KBM-7 (cell line): ENCODE measurements at regions not wholly inside any gene's neighbourhood (a gene's known extent, or its start where the extent isn't known, plus 50 kb on each side); places are given as distances from the start of the nearest gene placed in this dataset.
"Not testable (repeated sequence)": the region's sequence is repeated elsewhere in the genome, so short reads cannot be mapped to it uniquely, and the experiment has no call there.

Source experiments
- DNase-seq: peaks from one replicate; pipeline ENCODE4 v3.0.0-alpha.2; 2015
- in situ Hi-C: fragments of 300-500 bp; cut with MboI; formaldehyde crosslinking; loops from 2 replicates; pipeline ENCODE4 v1.14.3; 2020; ENCODE audit warnings: low sequenced_read_pairs, low pct_unique_long_range_greater_than_20kb, mixed read lengths

DNA sequence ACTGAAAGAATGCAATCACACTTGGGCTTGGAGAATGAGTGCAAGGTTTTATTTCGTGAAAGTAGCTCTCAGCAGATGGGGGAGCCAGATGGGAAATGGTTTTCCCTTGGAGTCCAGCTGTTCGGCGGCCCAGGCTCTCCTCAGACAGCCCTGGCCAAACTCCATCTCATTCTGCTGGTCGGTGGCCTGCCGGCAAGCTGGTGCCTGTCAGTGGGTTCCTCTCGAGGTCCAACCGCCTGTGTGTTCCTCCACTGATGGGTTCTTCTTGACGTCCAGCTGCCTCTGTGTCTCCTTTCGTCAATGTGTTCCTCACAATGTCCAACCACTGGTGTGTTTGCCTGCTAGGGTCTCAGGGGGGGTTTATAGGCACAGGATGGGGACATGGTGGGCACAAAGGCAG is 80.3 kb downstream of the POU3F4 start:
- in situ Hi-C loops, result no loop called here
- DNase-seq, result no peak

DNA sequence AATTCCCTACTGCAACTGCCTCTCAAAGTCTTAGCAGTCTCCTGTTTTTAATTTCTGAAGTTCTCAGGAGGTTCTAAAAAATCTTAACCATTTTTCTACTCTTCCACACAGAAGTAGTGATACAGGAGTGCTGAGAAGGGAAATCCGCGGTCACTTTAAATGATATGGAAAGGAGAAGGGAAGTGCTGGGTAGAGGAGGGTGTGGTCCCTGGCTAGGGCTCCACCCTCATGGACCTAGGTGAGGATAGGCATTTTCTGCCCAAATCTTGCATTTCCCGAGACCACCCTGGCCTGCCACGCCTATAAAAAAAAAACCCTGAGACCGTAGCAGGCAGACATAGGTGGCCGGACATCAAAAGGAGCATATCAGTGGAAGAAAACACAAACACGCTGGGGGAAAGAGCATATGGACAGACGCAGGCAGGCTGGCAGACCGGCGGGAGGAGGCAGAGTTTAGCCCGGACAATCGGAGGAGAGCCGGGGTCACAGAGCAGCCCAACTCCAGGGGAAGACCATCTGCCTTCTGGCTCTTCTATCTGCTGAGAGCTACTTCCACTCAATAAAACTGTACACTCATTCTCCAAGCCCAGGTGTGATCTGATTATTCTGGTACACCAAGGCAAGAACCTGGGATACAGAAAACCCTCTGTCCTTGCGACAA is 85.7 kb downstream of the POU3F4 start:
- no peak for DNase-seq
- in situ Hi-C loops, result no loop called here

- in situ Hi-C loops, result no loop called here
- DNase-seq, result no peak
These were observed 122.6 kb downstream of the POU3F4 start for GRCh38 chrX:83630662-83631061.

GRCh38 chrX:83649706-83650105 is 141.6 kb downstream of the POU3F4 start:
- in situ Hi-C loops, DNase-seq: not testable (repeated sequence)

GRCh38 chrX:83658731-83659130 is 150.6 kb downstream of the POU3F4 start:
- in situ Hi-C loops, result no loop called here
- peak; percentile 26 for DNase-seq
